MCF 10A (cell line): ENCODE measurements at regions not wholly inside any gene's neighbourhood (a gene's known extent, or its start where the extent isn't known, plus 50 kb on each side); places are given as distances from the start of the nearest gene placed in this dataset.
"Not testable (repeated sequence)": the region's sequence is repeated elsewhere in the genome, so short reads cannot be mapped to it uniquely, and the experiment has no call there.

Source experiments
- BruUV-seq: library from RNA; stranded (reverse); fragments of 400-500 nt; replicated peaks from 2 replicates; lab custom pipeline; 2021; lab: Mats Ljungman, UMichigan
- CTCF ChIA-PET: fragments of 300-600 bp; sonication (Branson Sonifier 250); formaldehyde crosslinking; extraction: SDS; loops from one replicate; lab custom pipeline; 2021; ENCODE audit warnings: antibody characterized with exemption, inconsistent platforms; lab: Yijun Ruan, JAX
- POLR2A ChIA-PET: fragments of 300-600, 350-650 bp; sonication (Branson Sonifier 250); formaldehyde crosslinking; extraction: SDS; loops from one replicate; lab custom pipeline; 2020; ENCODE audit warnings: antibody characterized with exemption, inconsistent platforms; lab: Yijun Ruan, JAX
- DNase-seq: peaks from one replicate; pipeline ENCODE4 v3.0.0-alpha.2; 2018; ENCODE audit not compliant: unreplicated experiment
- H3K27ac Mint-ChIP-seq: one replicate; pipeline ENCODE4 v1.8.0; 2022; ENCODE audit warnings: mild to moderate bottlenecking, low read depth, mixed read lengths; ENCODE audit not compliant: unreplicated experiment
- H3K27me3 Mint-ChIP-seq: one replicate; pipeline ENCODE4 v1.8.0; 2022; ENCODE audit warnings: mixed read lengths; ENCODE audit not compliant: insufficient read depth, unreplicated experiment
- H3K36me3 Mint-ChIP-seq: one replicate; pipeline ENCODE4 v1.8.0; 2022; ENCODE audit warnings: mild to moderate bottlenecking, moderate library complexity, mixed read lengths; ENCODE audit not compliant: insufficient read depth, unreplicated experiment
- H3K4me1 Mint-ChIP-seq: one replicate; pipeline ENCODE4 v1.8.0; 2022; ENCODE audit warnings: mixed read lengths; ENCODE audit not compliant: insufficient read depth, unreplicated experiment
- H3K4me3 Mint-ChIP-seq: one replicate; pipeline ENCODE4 v1.8.0; 2022; ENCODE audit warnings: mild to moderate bottlenecking, moderate library complexity, mixed read lengths; ENCODE audit not compliant: unreplicated experiment
- H3K9me3 Mint-ChIP-seq: one replicate; pipeline ENCODE4 v1.8.0; 2022; ENCODE audit warnings: mixed read lengths; ENCODE audit not compliant: unreplicated experiment
- intact Hi-C: fragments of 100-400 bp; cut with micrococcal nuclease; formaldehyde crosslinking; loops from 2 replicates; pipeline ENCODE4 v1.14.1; 2022
- TF ChIP-seq, protein P1 (sequence below): fragments of 200-600 bp; IDR thresholded peaks from one replicate; pipeline ENCODE4 v1.8.0; 2022; ENCODE audit warnings: antibody characterized with exemption, mild to moderate bottlenecking; ENCODE audit not compliant: unreplicated experiment

DNA sequence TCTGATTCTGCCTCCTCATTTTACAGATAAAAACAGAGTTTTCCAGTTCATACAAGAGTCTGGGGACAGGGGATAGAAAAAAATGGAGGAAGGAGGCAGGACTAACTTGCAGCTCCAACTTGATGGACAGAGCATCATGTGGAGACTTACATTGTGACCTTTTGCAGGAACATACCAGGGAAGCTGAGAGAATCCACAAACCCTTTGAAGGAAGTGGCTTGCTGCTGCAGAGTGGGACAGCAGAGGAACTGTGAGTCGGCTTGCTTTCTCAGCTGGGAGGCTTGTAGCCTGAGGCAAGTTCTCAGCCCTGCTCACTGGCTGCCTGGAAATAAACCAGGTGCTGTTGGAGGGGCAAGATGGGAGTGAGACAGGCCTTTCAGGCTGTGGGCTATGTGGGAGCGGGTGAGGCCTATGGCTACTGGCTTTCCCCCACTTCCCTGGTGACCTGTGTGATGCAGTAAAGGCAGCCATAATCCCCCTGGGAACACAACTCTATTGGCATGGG lies 614.4 kb downstream of the KCTD12 start:
- TF ChIP-seq, protein P1, sequence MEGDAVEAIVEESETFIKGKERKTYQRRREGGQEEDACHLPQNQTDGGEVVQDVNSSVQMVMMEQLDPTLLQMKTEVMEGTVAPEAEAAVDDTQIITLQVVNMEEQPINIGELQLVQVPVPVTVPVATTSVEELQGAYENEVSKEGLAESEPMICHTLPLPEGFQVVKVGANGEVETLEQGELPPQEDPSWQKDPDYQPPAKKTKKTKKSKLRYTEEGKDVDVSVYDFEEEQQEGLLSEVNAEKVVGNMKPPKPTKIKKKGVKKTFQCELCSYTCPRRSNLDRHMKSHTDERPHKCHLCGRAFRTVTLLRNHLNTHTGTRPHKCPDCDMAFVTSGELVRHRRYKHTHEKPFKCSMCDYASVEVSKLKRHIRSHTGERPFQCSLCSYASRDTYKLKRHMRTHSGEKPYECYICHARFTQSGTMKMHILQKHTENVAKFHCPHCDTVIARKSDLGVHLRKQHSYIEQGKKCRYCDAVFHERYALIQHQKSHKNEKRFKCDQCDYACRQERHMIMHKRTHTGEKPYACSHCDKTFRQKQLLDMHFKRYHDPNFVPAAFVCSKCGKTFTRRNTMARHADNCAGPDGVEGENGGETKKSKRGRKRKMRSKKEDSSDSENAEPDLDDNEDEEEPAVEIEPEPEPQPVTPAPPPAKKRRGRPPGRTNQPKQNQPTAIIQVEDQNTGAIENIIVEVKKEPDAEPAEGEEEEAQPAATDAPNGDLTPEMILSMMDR = no peak
- H3K4me1 Mint-ChIP-seq = peaks cover 6% of the 10 kb centered on the region
- no TSS peak for BruUV-seq
- H3K27ac Mint-ChIP-seq = no peak overlapping the region
- H3K36me3 Mint-ChIP-seq = no peaks in the 10 kb centered on the region
- no peaks in the 10 kb centered on the region for H3K9me3 Mint-ChIP-seq
- peak; percentile 2 for DNase-seq
- ChIA-PET CTCF (interaction anchor here (0.6 kb wide), 2 partner anchors 55 to 1093 kb away, joined by 3 read pairs; no protein-coding TSS in a partner anchor), POLR2A (no interaction called here)
- intact Hi-C loops = no loop called here
- H3K4me3 Mint-ChIP-seq = no peak overlapping the region
- H3K27me3 Mint-ChIP-seq = no peaks in the 10 kb centered on the region

DNA sequence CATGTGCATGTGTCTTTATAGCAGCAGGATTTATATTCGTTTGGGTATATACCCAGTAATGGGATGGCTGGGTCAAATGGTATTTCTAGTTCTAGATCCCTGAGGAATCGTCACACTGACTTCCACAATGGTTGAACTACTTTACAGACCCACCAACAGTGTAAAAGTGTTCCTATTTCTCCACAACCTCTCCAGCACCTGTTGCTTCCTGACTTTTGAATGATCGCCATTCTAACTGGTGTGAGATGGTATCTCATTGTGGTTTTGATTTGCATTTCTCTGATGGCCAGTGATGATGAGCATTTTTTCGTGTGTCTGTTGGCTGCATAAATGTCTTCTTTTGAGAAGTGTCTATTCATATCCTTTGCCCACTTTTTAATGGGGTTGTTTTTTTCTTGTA lies 617.9 kb downstream of the KCTD12 start:
- DNase-seq, POLR2A ChIA-PET, H3K27me3 Mint-ChIP-seq, H3K9me3 Mint-ChIP-seq, intact Hi-C loops, H3K4me3 Mint-ChIP-seq, H3K27ac Mint-ChIP-seq, BruUV-seq, CTCF ChIA-PET, H3K36me3 Mint-ChIP-seq: not testable (repeated sequence)
- peaks cover 13% of the 10 kb centered on the region for H3K4me1 Mint-ChIP-seq

DNA sequence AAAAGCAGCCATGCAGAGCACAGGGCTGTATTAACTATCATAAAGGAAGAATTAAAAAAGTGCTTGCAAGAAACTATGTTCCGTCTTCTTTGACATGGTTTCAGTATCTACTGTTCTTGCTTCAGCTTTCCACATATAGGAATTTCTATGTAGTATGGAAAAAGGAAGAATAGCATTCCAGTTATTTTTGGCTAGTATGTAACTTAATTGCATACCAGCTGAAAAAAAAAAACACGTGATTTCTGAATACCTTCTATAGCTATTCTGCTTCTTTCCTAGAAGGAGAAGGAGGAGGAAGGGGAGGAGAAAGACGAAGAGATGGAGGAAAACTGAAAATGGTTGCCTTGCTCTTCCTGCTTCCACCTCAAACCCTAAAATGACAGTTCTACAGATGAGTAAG lies 619.0 kb downstream of the KCTD12 start:
- ChIA-PET POLR2A (no interaction called here), CTCF (no interaction called here)
- Mint-ChIP-seq H3K9me3 (no peaks in the 10 kb centered on the region), H3K27me3 (no peaks in the 10 kb centered on the region), H3K4me3 (no peak overlapping the region), H3K27ac (no peak overlapping the region), H3K4me1 (peaks cover 13% of the 10 kb centered on the region), H3K36me3 (no peaks in the 10 kb centered on the region)
- no peak for DNase-seq
- TF ChIP-seq, protein P1 = no peak
- no TSS peak for BruUV-seq
- intact Hi-C loops = no loop called here

DNA sequence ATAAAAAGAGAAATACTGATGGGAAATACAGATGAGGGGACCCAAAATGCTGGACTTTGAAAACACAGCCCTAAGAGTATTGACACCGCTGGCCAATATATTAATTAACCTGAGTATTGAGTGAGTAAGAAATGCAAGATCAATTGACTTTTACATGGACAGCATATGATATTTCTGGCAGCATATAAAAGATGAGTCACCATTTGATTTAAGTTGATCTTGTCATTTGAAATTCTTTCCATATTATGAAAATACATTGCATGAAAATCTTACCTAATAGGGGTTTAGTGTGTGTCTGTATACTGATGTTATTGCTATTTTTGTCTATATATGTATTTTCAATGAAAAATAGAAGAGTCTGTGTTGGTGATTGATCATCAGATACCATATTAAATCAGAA lies 619.6 kb downstream of the KCTD12 start:
- Mint-ChIP-seq H3K4me3 (no peak overlapping the region), H3K27ac (no peak overlapping the region)

More for the DNA sequence above, 619.6 kb downstream of the KCTD12 start:
- intact Hi-C loops = no loop called here
- no peaks in the 10 kb centered on the region for H3K9me3 Mint-ChIP-seq
- no TSS peak for BruUV-seq
- ChIA-PET POLR2A (no interaction called here), CTCF (no interaction called here)
- no peaks in the 10 kb centered on the region for H3K36me3 Mint-ChIP-seq
- DNase-seq = peak; percentile 11
- H3K27me3 Mint-ChIP-seq = no peaks in the 10 kb centered on the region
- TF ChIP-seq, protein P1 = no peak
- peaks cover 13% of the 10 kb centered on the region for H3K4me1 Mint-ChIP-seq
